H1 (cell line): ENCODE measurements at regions not wholly inside any gene's neighbourhood (a gene's known extent, or its start where the extent isn't known, plus 50 kb on each side); places are given as distances from the start of the nearest gene placed in this dataset.

Experiments used
- POLR2AphosphoS5 ChIP-seq: IDR thresholded peaks from 2 replicates; pipeline ENCODE4 v1.6.1; 2011; ENCODE audit warnings: low read depth, low read length
- SP1 ChIP-seq: IDR thresholded peaks from 2 replicates; pipeline ENCODE4 v1.6.1; 2011; ENCODE audit warnings: low read depth, low read length

DNA sequence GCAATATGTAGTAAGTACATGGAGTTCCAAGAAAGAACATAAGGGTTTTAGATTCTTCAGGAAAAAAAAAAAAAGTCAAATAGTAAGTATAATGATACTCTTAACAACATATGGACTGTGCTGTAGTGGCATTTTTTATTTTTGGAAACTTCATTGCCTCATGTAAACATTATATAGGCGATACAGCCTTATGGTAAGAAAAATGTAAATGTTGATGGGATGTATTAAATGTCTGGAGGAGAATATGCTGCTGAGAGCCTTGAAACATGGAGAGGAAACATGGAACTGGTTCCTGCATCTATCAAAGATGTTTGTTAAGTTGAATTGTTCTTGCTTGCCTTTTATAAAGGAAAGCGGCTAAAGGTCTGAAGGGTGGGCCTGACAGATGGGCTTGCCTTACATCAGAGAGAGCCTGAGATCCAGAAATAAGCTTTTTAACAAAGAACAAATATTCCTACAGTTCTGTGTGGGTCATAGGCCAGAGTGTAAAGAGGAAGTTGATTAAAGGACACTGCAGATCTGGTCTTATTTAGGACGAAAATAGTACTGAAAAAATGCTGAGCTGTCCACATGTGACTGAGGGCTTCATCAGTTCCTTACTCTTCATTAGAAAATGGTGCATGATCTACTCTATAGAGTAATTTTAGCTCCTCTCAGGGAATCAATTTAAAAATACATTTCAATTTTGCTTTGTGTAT, 448.1 kb upstream of the DCN start:
- TF ChIP-seq SP1 (no peak), POLR2AphosphoS5 (no peak)
